ENCODE measurements at regions not wholly inside any gene's neighbourhood (a gene's known extent, or its start where the extent isn't known, plus 50 kb on each side); places are given as distances from the start of the nearest gene placed in this dataset.

DNA sequence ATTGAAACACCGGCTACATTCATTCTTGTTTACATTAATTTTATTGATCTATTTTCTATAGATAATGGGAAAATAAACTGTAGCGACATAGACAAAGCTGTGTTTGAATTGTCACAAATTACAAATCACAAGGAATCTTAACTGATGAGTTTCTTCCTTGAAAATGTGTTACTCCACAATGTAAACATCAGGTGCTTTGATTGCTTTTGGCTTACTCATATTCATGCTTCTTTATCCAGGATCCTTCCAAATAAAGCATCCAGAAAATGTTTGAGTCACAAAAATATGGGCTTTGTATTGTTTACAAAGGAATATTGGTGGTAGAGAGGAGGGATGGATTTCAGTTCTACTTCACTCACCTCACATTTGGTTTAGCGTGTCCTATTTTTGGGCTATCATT lies 64.0 kb downstream of the BMP2 start:
- no peak for DNase-seq (ENCODE audit: low spot score)

DNA sequence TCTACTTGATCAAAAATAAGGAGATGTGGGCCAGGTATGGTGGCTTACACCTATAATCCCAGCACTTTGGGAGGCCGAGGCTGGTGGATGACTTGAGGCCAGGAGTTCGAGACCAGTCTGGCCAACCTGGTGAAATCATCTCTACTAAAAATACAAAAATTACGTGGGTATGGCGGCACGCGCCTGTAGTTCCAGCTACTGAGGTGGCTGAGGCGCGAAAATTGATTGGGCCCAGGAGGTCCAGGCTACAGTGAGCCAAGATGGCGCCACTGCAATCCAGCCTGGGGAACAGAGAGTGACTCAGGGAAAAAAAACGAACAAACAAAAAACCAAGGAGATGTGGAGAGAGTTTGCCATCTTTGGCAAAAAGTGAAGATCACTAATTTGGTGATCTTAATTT lies 65.3 kb downstream of the BMP2 start:
- no peak for DNase-seq (ENCODE audit: low spot score)

DNA sequence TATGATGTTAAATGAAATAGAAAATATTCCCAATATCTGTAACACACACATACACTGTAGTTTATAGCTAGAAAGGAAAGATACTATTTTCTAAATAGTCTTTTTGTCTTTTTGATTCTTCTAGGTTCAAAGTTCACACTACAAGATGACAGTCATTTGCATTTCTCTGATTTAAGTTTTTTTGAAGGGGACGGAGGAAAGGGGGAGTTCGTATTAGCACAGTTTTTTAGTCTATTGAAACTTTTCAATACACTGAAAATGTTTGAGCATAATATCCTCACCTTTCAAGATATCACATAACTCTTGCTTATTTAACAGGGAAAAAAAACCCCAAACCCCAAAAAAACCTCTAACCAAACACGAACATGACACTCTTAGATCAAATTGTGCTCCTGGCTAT lies 68.1 kb downstream of the BMP2 start:
- DNase-seq (ENCODE audit: low spot score): no peak

DNA sequence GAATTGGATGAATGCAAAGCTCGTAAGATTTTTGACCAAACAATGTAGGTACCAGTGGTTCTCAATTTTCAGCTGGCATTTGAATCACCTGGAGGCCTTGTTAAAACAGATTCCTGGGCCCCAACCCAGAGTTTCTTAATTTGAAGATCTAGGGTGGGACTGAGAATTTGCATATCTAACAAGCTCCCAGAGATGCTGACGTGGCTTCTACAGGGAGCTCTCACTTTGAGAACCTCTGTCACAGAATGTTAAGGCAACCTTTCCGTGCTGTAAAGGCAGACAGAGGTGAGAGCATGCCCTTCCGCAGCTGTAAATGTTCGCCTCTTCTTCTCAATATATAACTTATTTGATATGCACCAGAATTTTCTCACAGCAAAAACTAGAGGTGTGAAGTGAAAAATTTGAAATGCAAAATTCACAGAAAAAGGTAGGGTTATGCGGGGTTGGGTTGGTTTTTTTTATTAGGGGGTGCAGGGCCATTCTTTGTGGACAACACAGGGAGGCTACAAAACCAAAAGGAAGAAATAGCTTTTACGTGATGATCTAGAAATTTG lies 69.4 kb downstream of the BMP2 start:
- DNase-seq (ENCODE audit: low spot score): no peak

DNA sequence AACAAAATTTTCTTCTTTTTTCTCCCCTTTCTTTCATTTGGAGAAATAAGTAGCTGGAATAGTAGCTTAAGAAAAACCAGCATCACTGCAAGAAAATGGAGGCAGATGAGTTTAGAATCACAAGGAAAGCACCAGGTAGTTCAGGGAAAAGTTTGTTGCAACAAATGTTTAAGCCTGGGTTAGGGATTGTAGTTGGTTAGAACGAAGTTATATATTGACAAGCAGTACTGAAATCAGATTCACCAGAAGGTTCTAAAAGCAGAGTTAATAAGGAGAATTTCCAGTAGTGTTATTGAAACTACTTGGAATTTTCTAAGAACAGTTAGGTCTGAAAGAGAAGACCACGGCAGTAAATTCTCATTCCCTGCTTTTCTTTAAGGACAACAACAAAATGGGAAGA lies 70.2 kb downstream of the BMP2 start:
- no peak for DNase-seq (ENCODE audit: low spot score)

DNA sequence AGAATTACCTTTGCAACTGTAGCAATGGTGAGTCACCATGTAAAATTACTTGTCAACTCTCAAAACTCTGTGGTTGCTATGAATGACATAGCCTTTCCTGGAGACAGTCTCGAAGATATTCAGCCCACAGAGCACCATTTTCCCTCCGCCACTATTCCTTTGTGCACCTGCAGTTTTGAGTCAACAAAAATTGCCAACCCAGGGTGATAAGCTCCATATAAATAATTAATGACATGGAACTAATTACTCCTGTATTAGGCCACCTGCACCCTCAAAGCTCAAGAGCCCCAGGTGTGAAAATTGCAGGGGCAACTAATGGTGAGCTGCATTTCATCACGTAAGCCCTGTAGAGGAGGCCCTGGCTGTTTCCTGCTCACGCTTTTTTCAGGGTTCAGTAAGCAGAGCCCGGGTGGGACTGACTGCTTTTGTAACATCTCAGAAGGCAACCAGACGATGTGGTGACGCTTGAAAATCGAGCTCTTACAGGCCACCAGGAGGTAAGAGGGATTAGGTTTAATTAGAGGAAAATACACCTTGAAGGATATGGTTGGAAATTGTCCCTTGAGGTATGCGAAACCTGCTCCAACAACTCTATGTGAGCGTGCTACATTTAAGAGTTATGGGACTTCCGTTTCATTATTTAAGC lies 70.8 kb downstream of the BMP2 start:
- DNase-seq (ENCODE audit: low spot score): no peak

DNA sequence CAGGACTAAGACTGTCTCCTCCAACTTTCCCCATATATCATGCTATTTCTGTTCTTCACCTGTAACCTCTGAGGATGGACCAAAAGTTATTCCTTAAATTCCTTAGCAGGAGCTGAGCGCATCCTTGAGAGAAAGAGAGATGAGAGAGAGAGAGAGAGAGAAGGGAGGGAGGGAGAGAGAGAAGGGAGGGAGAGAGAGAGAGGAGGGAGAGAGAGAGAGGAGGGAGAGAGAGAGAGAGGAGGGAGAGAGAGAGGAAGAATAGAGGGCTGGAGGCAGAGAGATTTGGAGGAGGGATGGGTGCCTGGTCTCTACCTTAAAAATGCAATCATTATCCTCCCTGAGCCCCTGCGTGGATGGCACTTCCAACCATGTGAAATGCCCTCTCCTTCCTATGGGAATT lies 73.6 kb downstream of the BMP2 start:
- no peak for DNase-seq (ENCODE audit: low spot score)

DNA sequence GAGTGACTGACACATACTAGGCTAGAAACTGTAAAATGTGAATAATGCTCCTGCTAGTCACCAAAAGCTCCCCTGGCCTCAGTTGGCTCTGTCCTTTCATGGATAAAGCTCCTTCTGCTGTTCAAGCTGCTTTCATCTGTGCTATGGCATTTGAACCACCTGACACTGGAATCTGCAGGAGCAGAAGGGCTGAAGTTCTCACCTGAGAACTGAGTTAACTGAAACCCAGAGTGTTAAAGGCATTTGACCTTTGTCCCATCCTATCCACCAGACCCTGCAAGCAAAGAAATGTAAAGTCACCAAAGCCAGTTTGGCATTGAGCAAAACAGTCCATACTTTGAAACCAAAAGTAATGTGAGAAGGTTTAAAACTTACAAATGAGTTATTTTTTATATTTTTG lies 77.7 kb downstream of the BMP2 start:
- DNase-seq (ENCODE audit: low spot score): no peak

DNA sequence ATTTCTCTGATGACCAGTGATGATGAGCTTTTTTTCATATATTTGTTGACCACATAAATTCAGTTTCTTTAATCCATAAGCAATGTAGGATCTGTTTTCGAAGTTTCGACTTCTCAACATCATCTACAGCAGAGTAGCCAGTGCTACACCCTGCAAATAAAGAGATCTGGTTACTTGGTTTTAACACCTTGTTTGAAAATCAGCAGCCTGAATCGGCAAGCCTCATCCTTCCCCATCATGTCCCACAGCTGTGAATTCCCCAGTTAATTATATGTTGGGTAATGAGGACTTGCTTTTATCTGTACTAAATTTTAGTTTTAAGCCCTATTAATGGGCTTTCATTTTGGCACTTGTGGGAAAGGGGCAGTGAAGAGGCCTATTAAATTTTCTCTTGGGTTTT lies 80.6 kb downstream of the BMP2 start:
- no peak for DNase-seq (ENCODE audit: low spot score)

DNA sequence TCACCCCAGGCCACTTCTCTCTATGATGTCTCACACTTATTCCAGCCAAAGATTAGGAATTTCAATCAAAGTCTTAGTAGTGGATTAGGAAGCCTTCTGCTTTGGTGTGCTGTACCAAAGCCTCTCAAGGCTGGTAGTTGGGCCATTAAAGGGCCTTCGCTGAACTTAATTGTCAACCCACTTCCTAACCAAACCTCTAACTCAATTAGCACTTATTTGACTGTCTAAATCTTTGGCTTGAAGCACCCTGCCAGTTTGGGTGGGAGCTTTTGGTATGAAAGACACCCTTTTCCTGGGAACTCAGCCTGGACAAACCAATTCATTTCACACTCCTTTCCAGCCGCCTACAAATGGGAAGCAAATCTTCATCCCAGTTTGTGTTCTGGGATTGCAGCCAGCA lies 81.5 kb downstream of the BMP2 start:
- no peak for DNase-seq (ENCODE audit: low spot score)

DNA sequence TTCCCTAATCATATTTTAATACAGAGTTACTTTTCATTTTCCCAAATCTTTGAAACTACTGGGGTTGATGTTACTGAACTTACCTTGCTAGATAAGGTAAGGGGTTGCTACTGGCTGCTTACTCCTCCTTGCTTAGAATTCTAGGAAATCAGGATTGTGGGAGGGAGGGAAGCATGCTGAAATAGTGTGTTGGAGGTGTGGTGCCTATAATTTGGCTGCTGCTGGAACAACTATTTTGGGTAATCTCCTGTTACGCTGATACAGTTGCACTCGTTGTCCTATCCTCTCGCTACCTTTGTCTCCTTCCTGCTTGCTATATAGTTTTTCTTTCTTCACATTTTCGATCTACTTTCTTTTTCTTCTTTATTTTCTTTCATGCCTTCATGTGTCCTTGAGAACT lies 83.7 kb downstream of the BMP2 start:
- DNase-seq (ENCODE audit: low spot score): no peak

DNA sequence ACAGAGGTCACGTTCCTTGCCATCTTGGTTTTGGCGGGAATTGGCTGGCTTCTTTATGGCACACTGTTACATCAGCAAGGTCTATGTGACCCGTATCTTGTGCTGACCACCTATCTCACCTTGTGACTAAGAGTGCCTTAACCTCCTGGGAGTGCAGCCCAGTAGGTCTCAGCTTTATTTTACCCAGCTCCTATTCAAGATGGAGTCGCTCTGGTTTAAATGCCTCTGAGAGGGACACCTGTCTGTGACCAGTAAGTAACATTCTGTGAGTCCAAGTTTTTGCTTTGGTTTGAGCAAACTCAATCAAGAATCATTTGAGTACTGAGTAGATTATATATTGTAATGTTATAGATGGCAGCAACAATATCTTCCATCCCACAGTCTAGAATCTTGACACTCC lies 85.0 kb downstream of the BMP2 start:
- no peak for DNase-seq (ENCODE audit: low spot score)

DNA sequence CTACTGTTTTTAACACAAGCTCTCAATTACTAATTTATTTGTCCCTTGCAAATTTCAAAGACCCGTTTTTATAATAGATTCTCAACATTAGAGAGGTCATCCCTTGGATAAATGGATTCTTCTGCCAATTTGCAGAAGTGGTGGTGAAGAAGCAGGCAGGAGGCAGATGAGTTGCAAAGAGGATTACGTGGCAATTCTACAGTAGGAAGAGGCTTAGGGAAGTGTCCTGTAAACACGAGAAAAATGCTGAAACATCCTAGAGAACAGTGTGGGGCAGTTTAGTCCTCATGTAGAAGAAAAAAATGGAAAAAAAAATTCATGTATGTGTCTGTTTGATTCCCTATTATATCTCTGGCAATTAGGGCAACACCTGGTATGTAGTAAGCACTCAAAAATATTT lies 87.6 kb downstream of the BMP2 start:
- no peak for DNase-seq (ENCODE audit: low spot score)

DNA sequence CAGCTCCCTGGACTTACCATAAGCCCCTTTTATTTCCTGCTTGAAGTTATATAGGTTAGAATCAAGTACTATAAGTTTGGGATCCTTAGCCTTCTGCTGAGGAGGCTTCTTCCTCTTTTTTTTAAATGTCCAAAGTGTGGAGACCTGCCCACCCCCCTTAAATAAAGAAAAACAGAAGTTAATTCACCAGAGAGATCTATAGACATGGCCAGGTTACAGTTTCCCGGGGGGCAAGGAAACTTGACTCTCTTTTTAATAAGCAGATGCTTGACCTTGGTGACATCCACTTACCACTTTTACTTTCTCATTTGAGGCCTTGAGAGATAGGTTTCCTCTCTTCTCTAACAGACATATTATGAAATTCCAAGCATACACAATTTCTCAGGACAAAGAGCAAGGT lies 88.3 kb downstream of the BMP2 start:
- DNase-seq (ENCODE audit: low spot score): no peak

DNA sequence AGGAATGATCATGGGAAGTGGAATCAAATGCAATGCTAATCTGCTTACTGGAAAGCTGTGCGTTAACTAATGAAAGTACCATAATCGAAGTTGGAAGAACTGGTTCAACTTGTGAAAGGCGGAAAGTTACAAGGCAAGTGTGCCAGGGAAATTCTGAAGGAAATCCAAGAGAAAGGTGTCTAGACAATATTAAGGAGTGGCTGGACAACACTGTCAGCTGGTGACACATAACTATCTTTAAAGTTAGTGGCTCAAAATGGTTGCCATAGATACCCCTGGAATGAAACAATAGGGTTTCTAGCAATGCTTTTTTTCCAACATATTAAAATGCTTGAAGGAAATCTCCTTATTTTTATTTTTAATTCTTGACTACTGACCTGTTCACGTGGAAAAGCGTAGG lies 90.4 kb downstream of the BMP2 start:
- DNase-seq (ENCODE audit: low spot score): no peak

DNA sequence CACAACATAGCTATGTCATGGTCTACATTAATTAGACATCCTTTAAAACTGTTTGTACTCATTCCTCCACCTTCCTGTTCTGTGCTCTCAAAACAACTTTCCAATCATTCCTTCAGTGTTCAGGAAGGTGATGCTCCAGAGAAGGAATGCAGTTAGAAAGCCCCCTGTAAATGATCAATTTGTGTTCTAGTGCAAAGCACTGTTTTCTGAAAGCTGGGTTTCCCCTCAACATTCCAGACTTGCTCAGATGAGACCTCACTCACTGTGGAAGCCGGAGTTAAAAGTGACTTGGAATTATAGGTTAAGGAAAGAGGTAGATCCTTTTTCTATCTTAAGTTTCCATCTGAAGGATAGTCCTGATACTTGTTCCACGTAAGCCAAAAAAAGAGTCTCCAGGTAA lies 95.9 kb downstream of the BMP2 start:
- DNase-seq (ENCODE audit: low spot score): no peak

DNA sequence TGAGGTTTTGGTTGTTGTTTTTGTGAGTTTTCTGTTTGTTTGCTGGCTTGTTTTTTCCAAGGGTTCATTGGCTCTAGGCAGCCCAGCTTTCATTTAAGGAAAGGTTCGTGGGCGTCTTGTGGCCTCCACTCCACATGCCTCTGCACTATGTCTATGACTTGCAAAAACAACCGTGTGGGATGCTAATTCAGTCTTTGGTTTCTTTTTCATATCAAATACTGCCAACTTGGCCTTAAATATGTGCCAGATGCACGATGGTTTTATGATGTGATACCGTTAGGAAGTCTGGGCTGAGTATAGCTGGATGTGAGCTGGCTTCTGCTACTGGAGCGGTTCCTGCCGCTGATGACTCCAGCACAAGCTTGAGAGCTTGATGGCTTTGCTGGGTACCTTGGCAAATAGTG lies 96.3 kb downstream of the BMP2 start:
- DNase-seq (ENCODE audit: low spot score): no peak

DNA sequence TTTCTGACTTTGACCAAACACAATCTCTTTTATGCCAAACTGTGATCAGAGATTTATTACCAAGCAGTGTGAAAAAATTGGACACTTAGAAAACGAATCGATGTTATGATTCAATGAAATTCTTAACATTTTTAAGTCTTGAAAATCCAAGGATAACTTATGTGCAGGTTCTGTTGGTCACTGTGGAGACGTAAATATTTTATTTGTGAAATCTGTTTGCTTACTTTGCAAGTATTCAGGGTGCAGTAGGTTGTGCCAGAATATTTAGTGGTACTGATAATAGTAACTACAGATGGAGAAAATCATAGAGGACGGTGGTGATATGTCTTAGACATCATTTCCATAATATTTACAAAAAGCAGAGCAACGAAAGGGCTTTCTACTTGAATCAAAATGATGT lies 97.3 kb downstream of the BMP2 start:
- DNase-seq (ENCODE audit: low spot score): no peak

DNA sequence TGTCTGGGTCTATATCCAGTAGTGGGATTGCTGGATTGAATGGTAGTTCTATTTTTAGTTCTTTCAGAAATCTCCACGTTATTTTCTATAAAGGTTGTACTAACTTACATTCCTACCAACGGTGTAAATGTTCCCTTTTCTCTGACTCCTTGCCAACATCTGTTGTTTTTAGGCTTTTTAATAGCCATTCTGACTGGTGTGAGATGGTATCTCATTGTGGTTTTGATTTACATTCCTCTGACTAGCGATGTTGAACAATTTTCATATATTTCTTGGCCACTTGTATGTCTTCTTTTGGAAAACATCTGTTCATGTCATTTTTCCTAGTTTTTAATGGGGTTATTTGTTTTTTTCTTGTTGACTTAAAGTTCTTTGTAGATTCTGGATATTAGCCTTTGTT lies 99.3 kb downstream of the BMP2 start:
- DNase-seq (ENCODE audit: low spot score): no peak

DNA sequence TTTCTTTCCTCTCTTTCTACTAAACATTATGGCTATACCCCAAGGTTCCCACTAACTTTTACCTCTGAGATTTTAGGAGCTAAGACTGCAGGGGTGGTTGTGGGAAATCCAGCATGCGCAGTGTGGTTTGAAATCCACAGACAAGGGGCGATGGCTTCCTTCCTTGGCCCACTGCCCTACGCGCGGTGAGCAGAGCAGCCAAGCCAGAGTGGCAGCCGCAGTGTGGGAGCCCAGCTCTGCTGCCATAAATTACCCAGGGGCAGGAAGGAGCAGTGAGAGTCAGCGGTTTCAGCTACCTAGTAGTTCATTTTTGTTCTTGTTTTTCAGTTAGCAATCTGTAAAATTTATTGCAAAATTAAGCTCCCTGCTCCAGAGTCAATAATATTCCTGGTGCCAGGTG lies 101.4 kb downstream of the BMP2 start:
- no peak for DNase-seq (ENCODE audit: low spot score)

DNA sequence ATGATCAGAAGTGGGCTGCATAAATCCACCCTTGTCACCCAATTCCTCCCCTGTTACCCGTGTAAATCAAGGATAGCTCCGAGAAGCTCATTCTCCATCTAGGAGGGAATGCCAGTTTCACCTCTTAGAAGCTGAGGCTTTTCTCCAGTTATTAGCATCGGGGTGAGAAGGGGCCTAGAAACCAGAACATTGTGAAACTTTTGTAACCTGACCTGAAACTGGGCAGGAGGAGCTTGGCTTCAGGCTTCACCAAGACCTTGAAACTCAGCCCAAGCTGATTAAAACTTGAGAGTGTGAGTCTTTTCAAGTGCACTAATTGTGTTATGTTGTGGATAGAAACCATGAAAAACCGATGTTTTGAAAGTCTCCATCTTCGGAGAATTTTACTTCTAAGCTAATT lies 103.1 kb downstream of the BMP2 start:
- DNase-seq (ENCODE audit: low spot score): no peak

DNA sequence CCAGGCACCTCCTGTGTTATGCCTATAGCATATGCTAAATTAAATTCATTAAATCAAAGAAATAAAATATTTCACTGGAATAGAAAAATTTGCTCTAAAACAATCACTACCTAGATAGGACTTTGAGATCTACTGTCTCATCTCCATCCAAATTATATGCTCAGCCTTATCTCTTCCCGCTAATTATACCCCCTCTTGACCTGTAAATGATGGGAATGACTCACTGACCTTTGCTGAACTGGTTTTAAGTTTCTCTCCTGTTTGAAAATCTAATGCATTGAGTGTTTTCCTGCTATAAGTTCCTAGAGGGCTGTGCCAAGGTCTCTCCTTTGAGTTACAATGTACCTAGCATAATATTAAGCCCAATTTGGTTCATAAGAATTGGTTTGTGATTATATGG lies 110.1 kb downstream of the BMP2 start:
- no peak for DNase-seq (ENCODE audit: low spot score)

DNA sequence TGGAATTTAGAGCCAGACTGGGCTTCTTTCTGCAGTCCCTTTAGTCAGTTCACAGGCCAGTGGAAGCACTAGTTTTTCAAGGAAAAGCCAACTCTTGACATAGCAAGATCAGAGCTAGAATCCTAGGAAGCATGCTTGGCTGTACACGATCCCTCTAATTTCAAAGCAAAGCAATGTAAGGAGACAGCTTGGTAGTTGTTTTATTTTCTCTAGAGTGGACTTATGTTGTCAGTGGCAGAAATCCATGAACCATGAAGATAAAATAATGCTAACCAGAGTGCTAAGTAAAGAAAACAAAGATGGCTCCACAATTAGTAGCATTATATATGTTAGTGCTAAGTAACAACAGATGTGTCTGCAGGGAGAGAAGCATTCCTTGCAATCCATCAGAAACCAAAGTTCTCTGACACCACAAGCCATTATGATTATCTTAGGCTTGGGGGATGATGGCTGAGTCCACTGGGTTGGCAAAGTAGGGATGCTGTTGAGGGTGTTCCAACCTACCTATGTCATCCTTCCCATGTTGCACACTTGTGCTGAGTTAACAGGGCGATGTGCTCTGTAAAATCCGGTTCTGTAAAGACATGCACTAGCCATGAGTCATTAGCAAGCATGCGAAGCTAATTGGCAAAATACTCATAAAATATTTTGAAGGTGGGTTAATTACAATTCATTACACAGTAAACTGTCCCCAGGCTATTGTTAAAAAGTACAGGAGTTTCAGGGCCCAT lies 115.2 kb downstream of the BMP2 start:
- no peak for DNase-seq (ENCODE audit: low spot score)

Measured in mesenteric fat pad (tissue), 1 donor.